ENCODE measurements at regions not wholly inside any gene's neighbourhood (a gene's known extent, or its start where the extent isn't known, plus 50 kb on each side); places are given as distances from the start of the nearest gene placed in this dataset.

DNA sequence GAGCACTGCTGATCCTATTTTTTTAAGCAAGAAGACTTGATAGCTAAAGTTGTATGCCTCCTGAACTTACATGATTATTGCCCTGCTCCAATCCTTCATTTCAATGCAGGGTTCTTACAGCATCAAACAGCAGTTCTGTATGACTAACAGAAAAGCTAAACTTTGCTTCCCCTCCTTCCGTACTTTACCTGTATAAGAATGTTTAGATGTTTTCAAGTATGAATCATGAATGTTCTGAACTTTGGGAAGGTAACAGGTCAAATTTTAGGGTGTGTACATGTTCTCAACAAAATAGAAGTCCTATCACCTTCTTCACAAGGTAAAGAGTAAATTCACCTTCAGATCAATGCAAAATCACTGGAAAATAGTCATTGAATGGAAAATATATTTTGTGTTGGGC, 972.6 kb upstream of the SEMA6A start:
- Histone ChIP-seq H3K9ac (ENCODE audit: control insufficient read depth, extremely low read depth, insufficient read depth, low read length) (no peak overlapping the region), H3K27ac (ENCODE audit: control insufficient read depth, insufficient read depth, low read length) (no peak overlapping the region), H4K20me1 (ENCODE audit: control insufficient read depth, extremely low read depth, insufficient read depth, low read length) (no peaks in the 10 kb centered on the region), H3K27me3 (ENCODE audit: control insufficient read depth, extremely low read depth, insufficient read depth, low read length) (no peaks in the 10 kb centered on the region), H2AFZ (ENCODE audit: control insufficient read depth, low read length) (no peak overlapping the region), H3K36me3 (ENCODE audit: control insufficient read depth in 2 of 2, extremely low read depth in 1 of 2, insufficient read depth in 2 of 2, low read length in 2 of 2) (no peaks in the 10 kb centered on the region), H3K79me2 (ENCODE audit: control insufficient read depth, insufficient read depth, low read length) (no peaks in the 10 kb centered on the region), H3K4me1 (ENCODE audit: control insufficient read depth, extremely low read depth, insufficient read depth, low read length) (peaks cover 16% of the 10 kb centered on the region), H3K4me2 (ENCODE audit: control insufficient read depth, extremely low read depth, insufficient read depth, low read depth, low read length) (peak overlapping the region; percentile 47), H3K4me3 (ENCODE audit: control insufficient read depth in 2 of 3, extremely low read depth in 1 of 3, insufficient read depth in 2 of 3, low read depth in 1 of 3, low read length in 3 of 3) (no peak overlapping the region), H3K9me1 (ENCODE audit: control insufficient read depth, extremely low read depth, insufficient read depth, low read length) (no peaks in the 10 kb centered on the region), H3K9me3 (ENCODE audit: control insufficient read depth, low read depth, low read length) (no peaks in the 10 kb centered on the region)
- DNase-seq (ENCODE audit: low read depth, low spot score): peak; percentile 17
- no peak for TF ChIP-seq EZH2 (IDR thresholded peaks at IDR 0.05; ENCODE audit: low read length)
- TF ChIP-seq, protein P1, sequence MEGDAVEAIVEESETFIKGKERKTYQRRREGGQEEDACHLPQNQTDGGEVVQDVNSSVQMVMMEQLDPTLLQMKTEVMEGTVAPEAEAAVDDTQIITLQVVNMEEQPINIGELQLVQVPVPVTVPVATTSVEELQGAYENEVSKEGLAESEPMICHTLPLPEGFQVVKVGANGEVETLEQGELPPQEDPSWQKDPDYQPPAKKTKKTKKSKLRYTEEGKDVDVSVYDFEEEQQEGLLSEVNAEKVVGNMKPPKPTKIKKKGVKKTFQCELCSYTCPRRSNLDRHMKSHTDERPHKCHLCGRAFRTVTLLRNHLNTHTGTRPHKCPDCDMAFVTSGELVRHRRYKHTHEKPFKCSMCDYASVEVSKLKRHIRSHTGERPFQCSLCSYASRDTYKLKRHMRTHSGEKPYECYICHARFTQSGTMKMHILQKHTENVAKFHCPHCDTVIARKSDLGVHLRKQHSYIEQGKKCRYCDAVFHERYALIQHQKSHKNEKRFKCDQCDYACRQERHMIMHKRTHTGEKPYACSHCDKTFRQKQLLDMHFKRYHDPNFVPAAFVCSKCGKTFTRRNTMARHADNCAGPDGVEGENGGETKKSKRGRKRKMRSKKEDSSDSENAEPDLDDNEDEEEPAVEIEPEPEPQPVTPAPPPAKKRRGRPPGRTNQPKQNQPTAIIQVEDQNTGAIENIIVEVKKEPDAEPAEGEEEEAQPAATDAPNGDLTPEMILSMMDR (optimal IDR thresholded peaks at IDR 0.05 in 1 of 3, IDR thresholded peaks at IDR 0.05 in 1 of 3, conservative IDR thresholded peaks at IDR 0.05 in 1 of 3; ENCODE audit: extremely low read depth in 1 of 3, insufficient read depth in 2 of 3, low read length in 3 of 3): no peak
- dilution Hi-C loops (cut with MboI; ENCODE audit: extremely low pct_ligation_motif_present, low sequenced_read_pairs): no loop called here
- FAIRE-seq: peak; percentile 93

DNA sequence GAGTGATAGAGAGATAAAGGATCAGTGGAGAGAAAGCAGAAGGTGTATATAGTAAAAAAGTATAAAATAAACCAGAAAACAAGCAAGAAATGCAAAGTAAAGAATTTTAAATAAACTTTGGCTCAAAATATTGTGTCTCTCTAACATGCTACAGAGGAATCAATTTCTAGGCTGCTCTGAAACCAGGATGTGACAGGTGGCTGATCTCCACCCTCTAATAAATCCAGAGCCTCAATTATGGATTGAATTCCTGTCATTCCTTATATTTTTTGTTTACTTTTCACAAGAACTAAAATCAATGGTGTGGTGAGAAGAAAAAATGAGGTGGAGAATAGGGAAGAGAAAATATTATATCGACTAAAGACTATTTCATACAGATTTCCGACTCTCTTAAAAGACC, 965.1 kb upstream of the SEMA6A start:
- H3K27me3 ChIP-seq (ENCODE audit: control insufficient read depth, extremely low read depth, insufficient read depth, low read length): no peaks in the 10 kb centered on the region
- dilution Hi-C loops (cut with MboI; ENCODE audit: extremely low pct_ligation_motif_present, low sequenced_read_pairs): no loop called here
- DNase-seq (ENCODE audit: low read depth, low spot score) (no peak), FAIRE-seq (no peak)
- no peaks in the 10 kb centered on the region for H3K36me3 ChIP-seq (ENCODE audit: control insufficient read depth in 2 of 2, extremely low read depth in 1 of 2, insufficient read depth in 2 of 2, low read length in 2 of 2)
- H3K9me1 ChIP-seq (ENCODE audit: control insufficient read depth, extremely low read depth, insufficient read depth, low read length): no peaks in the 10 kb centered on the region
- no peaks in the 10 kb centered on the region for H3K4me1 ChIP-seq (ENCODE audit: control insufficient read depth, extremely low read depth, insufficient read depth, low read length)
- H3K9me3 ChIP-seq (ENCODE audit: control insufficient read depth, low read depth, low read length): no peaks in the 10 kb centered on the region
- no peak overlapping the region for H2AFZ ChIP-seq (ENCODE audit: control insufficient read depth, low read length)
- no peak overlapping the region for H3K27ac ChIP-seq (ENCODE audit: control insufficient read depth, insufficient read depth, low read length)
- H4K20me1 ChIP-seq (ENCODE audit: control insufficient read depth, extremely low read depth, insufficient read depth, low read length): no peaks in the 10 kb centered on the region
- no peaks in the 10 kb centered on the region for H3K79me2 ChIP-seq (ENCODE audit: control insufficient read depth, insufficient read depth, low read length)
- no peak overlapping the region for H3K4me3 ChIP-seq (ENCODE audit: control insufficient read depth in 2 of 3, extremely low read depth in 1 of 3, insufficient read depth in 2 of 3, low read depth in 1 of 3, low read length in 3 of 3)
- no peak overlapping the region for H3K4me2 ChIP-seq (ENCODE audit: control insufficient read depth, extremely low read depth, insufficient read depth, low read depth, low read length)
- no peak overlapping the region for H3K9ac ChIP-seq (ENCODE audit: control insufficient read depth, extremely low read depth, insufficient read depth, low read length)
- TF ChIP-seq, protein P1 (optimal IDR thresholded peaks at IDR 0.05 in 1 of 3, IDR thresholded peaks at IDR 0.05 in 1 of 3, conservative IDR thresholded peaks at IDR 0.05 in 1 of 3; ENCODE audit: extremely low read depth in 1 of 3, insufficient read depth in 2 of 3, low read length in 3 of 3): no peak
- no peak for TF ChIP-seq EZH2 (IDR thresholded peaks at IDR 0.05; ENCODE audit: low read length)

Data from keratinocyte (primary cell).